Stimulated activated naive CD8-positive, alpha-beta T cell treated with anti-CD3 and anti-CD28 coated beads, Interleukin-15, amount 100 ng/mL, for 72 hours (primary cell): ENCODE measurements at regions not wholly inside any gene's neighbourhood (a gene's known extent, or its start where the extent isn't known, plus 50 kb on each side); places are given as distances from the start of the nearest gene placed in this dataset.
A peak's percentile ranks its signal among the peaks of the same experiment; 100 is the strongest.
"Not testable (repeated sequence)": the region's sequence is repeated elsewhere in the genome, so short reads cannot be mapped to it uniquely, and the experiment has no call there.

Source experiments
- ATAC-seq: fragments of 150-1000 bp; cut with Tn5 transposase; 2 replicates; pipeline ENCODE4 v1.10.0; 2021; ENCODE audit warnings: mild to moderate bottlenecking, moderate library complexity
- DNase-seq, 2 donors: peaks; one replicate each; pipeline ENCODE4 v3.0.0; 2021 to 2022
- H3K27ac Mint-ChIP-seq, 2 donors: one replicate each; pipeline ENCODE4 v1.8.0; 2022; ENCODE audit warnings: mild to moderate bottlenecking in 2 of 2, mixed read lengths in 2 of 2, moderate library complexity in 2 of 2
- H3K27me3 Mint-ChIP-seq: one replicate; pipeline ENCODE4 v1.8.0; 2022; ENCODE audit warnings: mixed read lengths
- H3K4me1 Mint-ChIP-seq: one replicate; pipeline ENCODE4 v1.8.0; 2022; ENCODE audit warnings: mild to moderate bottlenecking, mixed read lengths
- H3K4me3 Mint-ChIP-seq, 2 donors: one replicate each; pipeline ENCODE4 v1.8.0; 2022; ENCODE audit warnings: mild to moderate bottlenecking in 2 of 2, mixed read lengths in 2 of 2, moderate library complexity in 1 of 2
- H3K9me3 Mint-ChIP-seq, 2 donors: one replicate each; pipeline ENCODE4 v1.8.0; 2022; ENCODE audit warnings: mixed read lengths in 2 of 2

DNA sequence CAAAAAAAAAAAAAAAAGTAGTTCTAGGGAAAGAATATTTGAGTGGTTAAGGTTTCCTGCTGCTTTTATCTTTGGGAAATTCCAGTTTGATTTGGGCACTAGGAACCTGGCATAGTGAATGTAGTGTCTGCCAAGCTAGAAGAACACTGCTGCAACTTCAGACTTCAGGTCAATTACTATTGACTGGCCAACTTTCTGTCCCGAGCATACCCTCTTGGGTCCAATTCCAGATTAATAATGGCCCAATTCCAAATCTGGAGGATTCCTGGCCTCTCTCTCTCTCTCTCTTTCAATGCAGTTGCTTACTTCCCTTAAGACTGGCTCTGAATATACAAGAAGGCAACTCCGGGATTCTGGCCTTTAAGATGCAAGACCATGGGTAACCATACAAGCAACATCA is 74.9 kb downstream of the ANKEF1 start:
- H3K27me3 Mint-ChIP-seq = no peaks in the 10 kb centered on the region
- peaks cover 0 to 8% of the 10 kb centered on the region in 2 donors for H3K9me3 Mint-ChIP-seq
- no peaks in the 10 kb centered on the region for H3K4me1 Mint-ChIP-seq
- no peak for ATAC-seq
- no peak overlapping the region for H3K4me3 Mint-ChIP-seq
- no peak for DNase-seq
- no peak overlapping the region for H3K27ac Mint-ChIP-seq

DNA sequence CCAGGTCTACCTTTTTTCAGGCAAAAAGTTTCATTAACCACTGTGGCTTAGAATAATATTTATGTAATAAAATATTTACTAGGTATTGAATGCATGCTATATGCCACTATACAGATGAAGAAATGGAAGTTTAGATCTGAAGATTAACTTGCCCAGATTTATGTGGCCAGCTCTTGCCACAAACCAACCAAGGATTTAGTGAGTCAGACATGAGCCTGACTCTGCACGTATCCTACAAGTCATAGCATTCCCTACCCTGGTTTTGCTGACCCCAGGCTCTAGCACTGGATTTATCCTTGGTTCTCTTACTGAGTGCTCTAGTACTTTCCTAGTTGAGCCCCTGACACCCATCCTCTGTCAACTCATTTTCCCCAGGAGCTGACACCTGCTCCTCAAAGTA is 75.4 kb downstream of the ANKEF1 start:
- ATAC-seq (no peak), DNase-seq (no peak)
- Mint-ChIP-seq H3K27ac (no peak overlapping the region), H3K4me3 (no peak overlapping the region), H3K9me3 (peaks cover 0 to 8% of the 10 kb centered on the region in 2 donors), H3K27me3 (no peaks in the 10 kb centered on the region), H3K4me1 (no peaks in the 10 kb centered on the region)

DNA sequence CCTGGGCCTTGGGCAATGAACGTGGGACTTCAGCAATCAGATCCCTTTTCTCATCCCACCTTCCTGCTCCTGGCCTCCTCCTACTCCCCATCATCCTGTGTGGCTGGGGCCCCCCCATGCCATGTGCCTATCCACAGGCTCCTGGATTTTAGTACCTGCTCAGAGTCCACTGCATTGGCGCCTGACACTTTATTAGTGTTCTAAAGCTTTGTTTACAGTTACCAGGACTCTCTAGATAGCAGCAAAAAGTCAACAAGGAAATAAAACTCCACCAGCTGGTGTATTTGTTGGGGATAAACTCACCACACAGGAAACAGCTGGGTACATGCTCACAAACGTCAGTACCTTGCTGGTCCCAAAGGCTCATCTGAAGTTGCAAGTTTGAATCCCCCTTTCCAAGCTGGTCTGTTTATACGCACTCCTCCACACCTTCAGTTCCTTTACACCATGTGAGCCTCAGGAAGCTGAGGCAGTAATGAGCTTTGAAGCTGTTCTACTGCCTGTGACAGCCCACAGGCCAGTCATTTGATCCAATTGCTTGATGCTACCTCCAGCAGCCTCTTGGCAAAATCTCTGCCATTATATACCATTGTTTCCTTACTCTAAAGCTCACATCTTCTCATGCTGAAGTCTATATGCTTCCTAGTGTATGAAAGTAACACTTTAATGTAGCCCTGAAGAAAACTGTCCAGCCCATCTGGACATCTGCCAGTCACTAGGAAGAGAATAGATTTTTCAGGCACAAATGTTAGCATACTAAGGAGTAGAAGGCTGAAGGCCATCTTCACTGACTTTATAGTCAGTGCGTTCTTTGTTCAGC is 76.6 kb downstream of the ANKEF1 start:
- DNase-seq (no peak), ATAC-seq (no peak)
- Mint-ChIP-seq H3K4me1 (no peaks in the 10 kb centered on the region), H3K27ac (no peak overlapping the region), H3K4me3 (no peak overlapping the region), H3K27me3 (no peaks in the 10 kb centered on the region), H3K9me3 (peaks cover 0 to 8% of the 10 kb centered on the region in 2 donors)

DNA sequence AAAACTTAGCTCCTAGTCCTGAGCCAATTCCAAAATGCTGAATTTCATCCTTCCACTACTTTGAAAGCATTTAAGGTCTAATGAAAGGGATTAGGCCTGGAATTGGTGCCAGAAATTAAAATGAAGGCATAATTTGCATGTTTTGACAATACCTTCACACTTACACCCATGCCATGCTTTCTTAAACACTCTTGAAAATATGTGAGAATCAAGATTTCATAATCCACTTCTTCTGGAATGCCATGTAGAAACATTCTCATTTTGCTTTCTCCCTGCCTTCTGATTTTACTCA is 77.1 kb downstream of the ANKEF1 start:
- H3K27ac Mint-ChIP-seq = no peak overlapping the region
- no peaks in the 10 kb centered on the region for H3K27me3 Mint-ChIP-seq
- H3K4me3 Mint-ChIP-seq = no peak overlapping the region
- H3K4me1 Mint-ChIP-seq = no peaks in the 10 kb centered on the region
- no peak for ATAC-seq
- no peak for DNase-seq
- peaks cover 0 to 6% of the 10 kb centered on the region in 2 donors for H3K9me3 Mint-ChIP-seq

DNA sequence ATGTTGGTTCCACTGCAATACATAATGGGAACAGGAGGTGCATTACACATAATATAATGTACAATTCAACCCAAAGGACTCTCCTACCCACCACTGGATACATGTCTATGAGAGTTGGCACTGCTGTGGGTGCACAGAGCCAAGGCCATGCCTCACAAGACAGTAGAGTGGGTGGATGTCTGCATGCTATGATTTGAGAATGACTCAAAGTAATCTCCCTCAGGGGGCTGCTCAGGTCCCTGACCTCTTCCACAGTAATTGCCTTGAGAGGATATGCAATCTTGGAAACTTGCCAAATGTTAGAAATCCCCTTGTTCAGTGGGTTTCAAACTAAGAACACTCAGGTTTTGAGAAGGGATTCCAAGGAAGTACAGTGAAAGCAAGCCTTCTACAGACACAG is 79.0 kb downstream of the ANKEF1 start:
- DNase-seq = no peak
- no peaks in the 10 kb centered on the region for H3K27me3 Mint-ChIP-seq
- no peaks in the 10 kb centered on the region for H3K9me3 Mint-ChIP-seq
- no peaks in the 10 kb centered on the region for H3K4me1 Mint-ChIP-seq
- H3K27ac Mint-ChIP-seq = no peak overlapping the region
- no peak for ATAC-seq
- no peak overlapping the region for H3K4me3 Mint-ChIP-seq

GRCh38 chr20:10114598-10114997 is 79.8 kb downstream of the ANKEF1 start:
- no peaks in the 10 kb centered on the region for H3K4me1 Mint-ChIP-seq
- H3K4me3 Mint-ChIP-seq = no peak overlapping the region
- H3K27ac Mint-ChIP-seq = no peak overlapping the region
- H3K27me3 Mint-ChIP-seq = no peaks in the 10 kb centered on the region
- no peaks in the 10 kb centered on the region for H3K9me3 Mint-ChIP-seq
- DNase-seq (no peak), ATAC-seq (no peak)

- no peak for DNase-seq
- Mint-ChIP-seq H3K4me1 (no peaks in the 10 kb centered on the region), H3K9me3 (no peaks in the 10 kb centered on the region), H3K27ac (no peak overlapping the region), H3K4me3 (no peak overlapping the region), H3K27me3 (no peaks in the 10 kb centered on the region)
- peak; percentile 72 for ATAC-seq
These were observed 80.2 kb downstream of the ANKEF1 start for GRCh38 chr20:10115021-10115420.

DNA sequence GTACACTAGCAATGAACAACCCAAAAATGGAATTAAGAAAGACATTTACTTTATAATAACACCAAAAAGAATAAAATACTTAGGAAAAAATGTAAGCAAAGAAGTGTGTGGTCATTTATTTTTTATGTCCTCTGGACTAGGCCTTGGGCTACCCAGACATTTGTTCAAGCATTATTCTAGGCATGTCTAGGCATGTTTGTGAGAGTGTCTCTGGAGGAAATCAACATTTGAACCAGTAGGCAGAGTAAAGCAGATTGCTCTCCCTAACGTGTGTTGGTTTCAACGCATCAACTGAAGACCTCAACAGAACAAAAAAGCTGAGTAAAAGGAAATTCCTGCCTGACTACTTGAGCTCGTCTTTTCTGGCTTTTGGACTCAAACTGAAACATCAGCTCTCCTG is 84.5 kb downstream of the ANKEF1 start:
- Mint-ChIP-seq H3K27me3 (no peaks in the 10 kb centered on the region), H3K4me1 (no peaks in the 10 kb centered on the region), H3K27ac (no peak overlapping the region), H3K9me3 (peaks cover 5 to 19% of the 10 kb centered on the region in 2 donors), H3K4me3 (no peak overlapping the region)
- no peak for DNase-seq
- ATAC-seq = no peak

GRCh38 chr20:10124883-10125282 is 90.1 kb downstream of the ANKEF1 start:
- Mint-ChIP-seq H3K9me3 (peaks cover 16 to 36% of the 10 kb centered on the region in 2 donors), H3K27me3 (peaks cover 13% of the 10 kb centered on the region)
- ATAC-seq, DNase-seq, H3K4me1 Mint-ChIP-seq, H3K27ac Mint-ChIP-seq, H3K4me3 Mint-ChIP-seq: not testable (repeated sequence)

GRCh38 chr20:10125757-10126156 is 91.0 kb downstream of the ANKEF1 start:
- peaks cover 14% of the 10 kb centered on the region for H3K27me3 Mint-ChIP-seq
- ATAC-seq (no peak), DNase-seq (no peak)
- peaks cover 16 to 36% of the 10 kb centered on the region in 2 donors for H3K9me3 Mint-ChIP-seq
- no peaks in the 10 kb centered on the region for H3K4me1 Mint-ChIP-seq
- H3K4me3 Mint-ChIP-seq = no peak overlapping the region
- H3K27ac Mint-ChIP-seq = no peak overlapping the region

DNA sequence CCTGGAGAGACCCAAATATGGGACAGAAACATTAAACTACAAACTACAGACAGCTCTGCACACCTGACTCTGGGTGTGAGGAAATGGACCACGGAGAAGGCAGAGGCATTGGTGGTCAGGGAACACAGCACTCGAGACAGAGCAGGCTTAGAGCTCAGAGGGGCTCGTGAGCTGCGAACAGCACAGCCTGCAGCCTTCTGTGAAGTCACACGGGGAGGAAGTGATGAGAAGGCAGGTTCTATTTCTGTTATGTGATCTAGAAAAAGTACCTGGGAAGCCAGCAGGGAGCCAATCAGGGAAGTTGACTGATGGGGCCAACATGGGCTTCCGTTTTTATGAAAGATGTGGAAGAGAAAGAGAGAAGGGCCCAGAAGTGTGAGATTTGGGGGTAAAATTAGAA is 88.9 kb upstream of the SNAP25 start:
- H3K9me3 Mint-ChIP-seq = peaks cover 7 to 13% of the 10 kb centered on the region in 2 donors
- H3K4me1 Mint-ChIP-seq = no peaks in the 10 kb centered on the region
- no peak for DNase-seq
- no peak for ATAC-seq
- H3K27me3 Mint-ChIP-seq = peaks cover 14% of the 10 kb centered on the region
- H3K27ac Mint-ChIP-seq = no peak overlapping the region
- H3K4me3 Mint-ChIP-seq = no peak overlapping the region

- no peak for ATAC-seq
- H3K27ac Mint-ChIP-seq = no peak overlapping the region
- no peak for DNase-seq
These were observed 86.8 kb upstream of the SNAP25 start for GRCh38 chr20:10131732-10132345.

DNA sequence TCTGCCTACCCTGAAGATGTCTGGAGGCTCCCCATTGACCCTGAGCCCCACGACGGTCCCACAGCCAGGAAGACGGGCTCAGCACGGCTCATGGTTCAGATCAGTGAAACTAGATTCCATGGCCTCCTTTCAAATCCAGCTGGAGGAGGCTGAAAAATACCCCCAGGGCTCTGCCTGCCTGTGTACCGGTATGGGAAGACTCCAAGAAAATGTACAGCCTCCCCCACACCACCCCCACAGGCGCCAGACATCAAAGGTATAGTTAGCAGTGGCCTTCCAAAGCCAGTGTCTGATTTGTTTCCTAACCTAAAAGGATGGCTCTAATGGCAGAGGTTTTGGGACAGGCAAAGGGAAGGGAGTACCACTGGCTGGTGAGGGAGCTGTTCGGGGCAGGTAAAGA is 86.2 kb upstream of the SNAP25 start:
- Mint-ChIP-seq H3K27ac (no peak overlapping the region), H3K4me1 (no peaks in the 10 kb centered on the region), H3K9me3 (no peaks in the 10 kb centered on the region), H3K4me3 (no peak overlapping the region), H3K27me3 (peaks cover 14% of the 10 kb centered on the region)
- ATAC-seq (no peak), DNase-seq (no peak)

More at GRCh38 chr20:10131732-10132345, 86.8 kb upstream of the SNAP25 start:
- Mint-ChIP-seq H3K4me1 (no peaks in the 10 kb centered on the region), H3K4me3 (no peak overlapping the region), H3K9me3 (no peaks in the 10 kb centered on the region), H3K27me3 (peaks cover 14% of the 10 kb centered on the region)

GRCh38 chr20:10133532-10133931 is 85.1 kb upstream of the SNAP25 start:
- Mint-ChIP-seq H3K27me3 (peaks cover 14% of the 10 kb centered on the region), H3K9me3 (no peaks in the 10 kb centered on the region), H3K27ac (no peak overlapping the region), H3K4me1 (no peaks in the 10 kb centered on the region), H3K4me3 (no peak overlapping the region)
- DNase-seq (no peak), ATAC-seq (no peak)

GRCh38 chr20:10134176-10134575 is 84.5 kb upstream of the SNAP25 start:
- H3K27me3 Mint-ChIP-seq = peaks cover 9% of the 10 kb centered on the region

DNA sequence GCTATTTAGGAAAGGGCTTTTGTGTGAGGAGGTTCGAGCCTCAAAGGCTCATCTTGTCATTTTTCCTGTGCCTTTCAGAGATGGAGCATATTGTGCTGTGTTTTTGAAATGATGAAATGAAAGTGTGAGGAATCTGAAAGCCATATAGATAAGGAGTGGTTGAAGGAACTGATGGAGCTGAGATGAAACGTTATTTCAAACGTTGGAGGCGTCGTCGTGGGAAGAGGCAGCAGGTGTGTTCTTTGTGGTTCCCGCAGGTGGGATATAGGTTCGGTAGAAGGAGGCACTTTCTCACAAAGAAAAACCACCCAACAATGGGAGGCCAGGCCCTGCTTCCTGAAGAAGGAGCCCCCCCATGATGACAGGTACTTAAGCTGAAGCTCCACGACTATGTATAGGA is 83.2 kb upstream of the SNAP25 start:
- no peaks in the 10 kb centered on the region for H3K4me1 Mint-ChIP-seq
- no peaks in the 10 kb centered on the region for H3K27me3 Mint-ChIP-seq
- no peaks in the 10 kb centered on the region for H3K9me3 Mint-ChIP-seq
- ATAC-seq (no peak), DNase-seq (no peak)
- no peak overlapping the region for H3K27ac Mint-ChIP-seq
- H3K4me3 Mint-ChIP-seq = no peak overlapping the region

More at GRCh38 chr20:10134176-10134575, 84.5 kb upstream of the SNAP25 start:
- Mint-ChIP-seq H3K4me3 (no peak overlapping the region), H3K4me1 (no peaks in the 10 kb centered on the region), H3K27ac (no peak overlapping the region), H3K9me3 (no peaks in the 10 kb centered on the region)
- ATAC-seq (no peak), DNase-seq (no peak)

DNA sequence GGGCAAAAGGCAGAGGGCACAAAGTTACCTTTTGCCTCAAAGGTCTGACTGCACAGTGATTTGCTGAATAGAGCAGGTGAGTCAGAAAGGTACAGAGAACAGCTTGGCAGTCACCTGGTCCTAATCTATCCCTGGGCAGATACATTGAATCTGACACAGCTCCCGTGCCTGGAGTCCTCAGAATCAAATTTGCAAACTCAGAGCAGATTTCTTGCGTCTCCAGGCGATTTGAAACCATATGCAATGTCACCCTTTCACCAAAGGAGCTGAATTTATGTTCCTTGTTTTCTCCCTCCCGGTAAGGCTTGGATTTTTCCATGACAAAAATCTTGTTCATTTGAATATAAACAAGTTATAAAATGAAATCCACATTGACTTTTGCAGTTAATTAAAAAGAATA is 81.6 kb upstream of the SNAP25 start:
- H3K27ac Mint-ChIP-seq = peak overlapping the region in 1 of 2 donors; percentile 38
- ATAC-seq = no peak
- H3K9me3 Mint-ChIP-seq = no peaks in the 10 kb centered on the region
- no peak overlapping the region for H3K4me3 Mint-ChIP-seq
- H3K4me1 Mint-ChIP-seq = no peaks in the 10 kb centered on the region
- DNase-seq = no peak
- H3K27me3 Mint-ChIP-seq = peaks cover 12% of the 10 kb centered on the region
